ENCODE measurements at regions not wholly inside any gene's neighbourhood (a gene's known extent, or its start where the extent isn't known, plus 50 kb on each side); places are given as distances from the start of the nearest gene placed in this dataset.

GRCh38 chr4:177239878-177240277 is 69.8 kb upstream of the NEIL3 start:
- TF ChIP-seq, protein P1, sequence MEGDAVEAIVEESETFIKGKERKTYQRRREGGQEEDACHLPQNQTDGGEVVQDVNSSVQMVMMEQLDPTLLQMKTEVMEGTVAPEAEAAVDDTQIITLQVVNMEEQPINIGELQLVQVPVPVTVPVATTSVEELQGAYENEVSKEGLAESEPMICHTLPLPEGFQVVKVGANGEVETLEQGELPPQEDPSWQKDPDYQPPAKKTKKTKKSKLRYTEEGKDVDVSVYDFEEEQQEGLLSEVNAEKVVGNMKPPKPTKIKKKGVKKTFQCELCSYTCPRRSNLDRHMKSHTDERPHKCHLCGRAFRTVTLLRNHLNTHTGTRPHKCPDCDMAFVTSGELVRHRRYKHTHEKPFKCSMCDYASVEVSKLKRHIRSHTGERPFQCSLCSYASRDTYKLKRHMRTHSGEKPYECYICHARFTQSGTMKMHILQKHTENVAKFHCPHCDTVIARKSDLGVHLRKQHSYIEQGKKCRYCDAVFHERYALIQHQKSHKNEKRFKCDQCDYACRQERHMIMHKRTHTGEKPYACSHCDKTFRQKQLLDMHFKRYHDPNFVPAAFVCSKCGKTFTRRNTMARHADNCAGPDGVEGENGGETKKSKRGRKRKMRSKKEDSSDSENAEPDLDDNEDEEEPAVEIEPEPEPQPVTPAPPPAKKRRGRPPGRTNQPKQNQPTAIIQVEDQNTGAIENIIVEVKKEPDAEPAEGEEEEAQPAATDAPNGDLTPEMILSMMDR (IDR thresholded peaks at IDR 0.05; ENCODE audit: extremely low read depth, low read depth, low read length), result no peak
- peaks cover 38% of the 10 kb centered on the region for H3K4me1 ChIP-seq (ENCODE audit: insufficient read depth, low read length)
- no peak overlapping the region for H3K4me2 ChIP-seq (ENCODE audit: insufficient read depth, low read length)
- no peak overlapping the region for H2AFZ ChIP-seq (ENCODE audit: low read length)
- no peaks in the 10 kb centered on the region for H3K79me2 ChIP-seq (ENCODE audit: insufficient read depth, low read length)
- H4K20me1 ChIP-seq (ENCODE audit: insufficient read depth, low read length), result no peaks in the 10 kb centered on the region
- no peak overlapping the region for H3K4me3 ChIP-seq (ENCODE audit: insufficient read depth, low read length)
- no peaks in the 10 kb centered on the region for H3K27me3 ChIP-seq (ENCODE audit: insufficient read depth, low read length)
- H3K36me3 ChIP-seq (ENCODE audit: insufficient read depth, low read length), result no peaks in the 10 kb centered on the region
- H3K27ac ChIP-seq (ENCODE audit: low read depth, low read length), result peak overlapping the region; percentile 23
- no peak for DNase-seq (ENCODE audit: insufficient read length, low spot score, missing footprints)
- no peaks in the 10 kb centered on the region for H3K9me3 ChIP-seq (ENCODE audit: low read depth, low read length)

- TF ChIP-seq, protein P1 (IDR thresholded peaks at IDR 0.05; ENCODE audit: extremely low read depth, low read depth, low read length), result no peak
- H3K4me2 ChIP-seq (ENCODE audit: insufficient read depth, low read length), result no peak overlapping the region
- peaks cover 36% of the 10 kb centered on the region for H3K4me1 ChIP-seq (ENCODE audit: insufficient read depth, low read length)
- no peak overlapping the region for H3K27ac ChIP-seq (ENCODE audit: low read depth, low read length)
- H3K27me3 ChIP-seq (ENCODE audit: insufficient read depth, low read length), result no peaks in the 10 kb centered on the region
- no peaks in the 10 kb centered on the region for H3K9me3 ChIP-seq (ENCODE audit: low read depth, low read length)
- no peaks in the 10 kb centered on the region for H4K20me1 ChIP-seq (ENCODE audit: insufficient read depth, low read length)
- H3K79me2 ChIP-seq (ENCODE audit: insufficient read depth, low read length), result no peaks in the 10 kb centered on the region
- no peak overlapping the region for H2AFZ ChIP-seq (ENCODE audit: low read length)
- no peaks in the 10 kb centered on the region for H3K36me3 ChIP-seq (ENCODE audit: insufficient read depth, low read length)
- no peak overlapping the region for H3K4me3 ChIP-seq (ENCODE audit: insufficient read depth, low read length)
- DNase-seq (ENCODE audit: insufficient read length, low spot score, missing footprints), result no peak
These were observed 66.9 kb upstream of the NEIL3 start for GRCh38 chr4:177242651-177243286.

- no peaks in the 10 kb centered on the region for H3K27me3 ChIP-seq (ENCODE audit: insufficient read depth, low read length)
- DNase-seq (ENCODE audit: insufficient read length, low spot score, missing footprints), result peak; percentile 79
- H3K36me3 ChIP-seq (ENCODE audit: insufficient read depth, low read length), result no peaks in the 10 kb centered on the region
- H3K79me2 ChIP-seq (ENCODE audit: insufficient read depth, low read length), result no peaks in the 10 kb centered on the region
- H3K4me3 ChIP-seq (ENCODE audit: insufficient read depth, low read length), result no peak overlapping the region
- peak overlapping the region; percentile 50 for H2AFZ ChIP-seq (ENCODE audit: low read length)
- peaks cover 36% of the 10 kb centered on the region for H3K4me1 ChIP-seq (ENCODE audit: insufficient read depth, low read length)
- H3K9me3 ChIP-seq (ENCODE audit: low read depth, low read length), result no peaks in the 10 kb centered on the region
- H3K4me2 ChIP-seq (ENCODE audit: insufficient read depth, low read length), result peak overlapping the region; percentile 49
- peak overlapping the region; percentile 66 for H3K27ac ChIP-seq (ENCODE audit: low read depth, low read length)
- no peaks in the 10 kb centered on the region for H4K20me1 ChIP-seq (ENCODE audit: insufficient read depth, low read length)
- TF ChIP-seq, protein P1 (IDR thresholded peaks at IDR 0.05; ENCODE audit: extremely low read depth, low read depth, low read length), result no peak
These were observed 62.8 kb upstream of the NEIL3 start for GRCh38 chr4:177246641-177247584.
